ENCODE measurements at regions not wholly inside any gene's neighbourhood (a gene's known extent, or its start where the extent isn't known, plus 50 kb on each side); places are given as distances from the start of the nearest gene placed in this dataset.

DNA sequence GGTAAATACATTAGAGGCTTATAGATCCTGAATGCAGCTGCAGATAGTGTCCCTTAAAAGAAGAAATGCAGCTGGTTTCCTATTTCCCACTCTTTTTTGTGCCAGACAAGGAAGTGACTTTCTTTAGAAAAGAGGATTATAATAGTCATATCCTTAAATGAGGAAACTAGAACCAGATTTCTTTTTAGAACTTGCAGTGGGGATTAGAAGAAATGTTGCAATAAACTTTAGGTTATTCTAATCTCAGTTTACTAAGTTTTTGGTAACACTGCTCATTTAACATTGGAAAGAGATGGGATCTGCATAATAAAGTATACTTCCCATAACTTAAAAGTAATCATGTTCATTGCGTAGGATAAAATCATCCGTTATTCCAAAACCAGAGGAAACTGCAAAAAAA, 101.9 kb downstream of the SLIT2 start:
- TF ChIP-seq, protein P1, sequence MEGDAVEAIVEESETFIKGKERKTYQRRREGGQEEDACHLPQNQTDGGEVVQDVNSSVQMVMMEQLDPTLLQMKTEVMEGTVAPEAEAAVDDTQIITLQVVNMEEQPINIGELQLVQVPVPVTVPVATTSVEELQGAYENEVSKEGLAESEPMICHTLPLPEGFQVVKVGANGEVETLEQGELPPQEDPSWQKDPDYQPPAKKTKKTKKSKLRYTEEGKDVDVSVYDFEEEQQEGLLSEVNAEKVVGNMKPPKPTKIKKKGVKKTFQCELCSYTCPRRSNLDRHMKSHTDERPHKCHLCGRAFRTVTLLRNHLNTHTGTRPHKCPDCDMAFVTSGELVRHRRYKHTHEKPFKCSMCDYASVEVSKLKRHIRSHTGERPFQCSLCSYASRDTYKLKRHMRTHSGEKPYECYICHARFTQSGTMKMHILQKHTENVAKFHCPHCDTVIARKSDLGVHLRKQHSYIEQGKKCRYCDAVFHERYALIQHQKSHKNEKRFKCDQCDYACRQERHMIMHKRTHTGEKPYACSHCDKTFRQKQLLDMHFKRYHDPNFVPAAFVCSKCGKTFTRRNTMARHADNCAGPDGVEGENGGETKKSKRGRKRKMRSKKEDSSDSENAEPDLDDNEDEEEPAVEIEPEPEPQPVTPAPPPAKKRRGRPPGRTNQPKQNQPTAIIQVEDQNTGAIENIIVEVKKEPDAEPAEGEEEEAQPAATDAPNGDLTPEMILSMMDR (IDR thresholded peaks at IDR 0.05; ENCODE audit: borderline replicate concordance, extremely low read depth, low read length, poor library complexity, severe bottlenecking) = no peak
- TF ChIP-seq EZH2 (IDR thresholded peaks at IDR 0.05; ENCODE audit: borderline replicate concordance, low read depth, low read length, severe bottlenecking) = no peak

Measured in DND-41 (cell line).